HCT116 (cell line): ENCODE measurements at regions not wholly inside any gene's neighbourhood (a gene's known extent, or its start where the extent isn't known, plus 50 kb on each side); places are given as distances from the start of the nearest gene placed in this dataset.

Source experiments
- ATAC-seq: fragments of 200-7000 bp; cut with Tn5 transposase; 2 replicates; pipeline ENCODE4 v1.9.1; 2020; ENCODE audit warnings: mild to moderate bottlenecking, moderate library complexity
- BruUV-seq: library from RNA; stranded (reverse); fragments of 400-500 nt; replicated peaks from 2 replicates; lab custom pipeline; 2021; lab: Mats Ljungman, UMichigan
- CTCF ChIA-PET: fragments of 300-600 bp; sonication (Branson Sonifier 250); formaldehyde crosslinking; loops from one replicate; lab custom pipeline; 2021; ENCODE audit warnings: antibody characterized with exemption; lab: Charles Lee
- POLR2A ChIA-PET: fragments of 300-600, 350-600 bp; sonication (Branson Sonifier 250); formaldehyde crosslinking; loops from one replicate; lab custom pipeline; 2021; ENCODE audit warnings: antibody characterized with exemption; lab: Charles Lee
- RAD21 ChIA-PET, 2 experiments: fragments of 300-600 bp; sonication (Branson Sonifier 250); formaldehyde crosslinking; loops; one replicate each; lab custom pipeline; 2023; ENCODE audit warnings: low total read pairs in 2 of 2; ENCODE audit not compliant: uncharacterized antibody in 2 of 2, unreplicated experiment in 2 of 2, low non-redundant PET in 1 of 2; lab: Charles Lee
- DNase-seq: peaks from one replicate; pipeline ENCODE4 v3.0.0-alpha.2; 2010; ENCODE audit warnings: low read depth, low spot score
- H2AFZ ChIP-seq: fragments of 200-600 bp; shearing (Covaris generic), sonication (generic); 2 replicates; pipeline ENCODE4 v1.6.1; 2017; ENCODE audit warnings: low read depth, mixed run types, mixed read lengths, antibody characterized with exemption, low read length; ENCODE audit not compliant: poor library complexity, severe bottlenecking
- H3K27ac ChIP-seq: 2 replicates; pipeline ENCODE4 v1.5.1; 2012; ENCODE audit warnings: low read depth, low read length
- H3K27me3 ChIP-seq: fragments of 200-600 bp; sonication (generic); 2 replicates; pipeline ENCODE4 v1.6.1; 2016; ENCODE audit warnings: mixed run types, low read length, mixed read lengths; ENCODE audit not compliant: insufficient read depth
- H3K36me3 ChIP-seq, 2 experiments: fragments of 200-500 bp in 1 of 2; fragments of 200-600 bp in 1 of 2; sonication (Bioruptor generic) in 1 of 2; sonication (generic) in 1 of 2; 2 replicates each; pipeline versions ENCODE4 v1.5.1 to v1.6.1; 2014 to 2016; ENCODE audit warnings: low read length in 2 of 2, inconsistent platforms in 1 of 2, mixed read lengths in 1 of 2, mixed run types in 1 of 2; ENCODE audit not compliant: insufficient read depth in 2 of 2, control insufficient read depth in 1 of 2
- H3K4me1 ChIP-seq, 2 experiments: fragments of 200-600 bp in 1 of 2; sonication (generic) in 1 of 2; 2 replicates each; pipeline versions ENCODE4 v1.5.1 to v1.6.1; 2012 to 2017; ENCODE audit warnings: low read length in 2 of 2, inconsistent platforms in 1 of 2, mild to moderate bottlenecking in 1 of 2, mixed read lengths in 1 of 2, mixed run types in 1 of 2, moderate library complexity in 1 of 2; ENCODE audit not compliant: insufficient read depth in 2 of 2, control insufficient read depth in 1 of 2
- H3K4me2 ChIP-seq: fragments of 200-600 bp; sonication (generic); 2 replicates; pipeline ENCODE4 v1.6.1; 2017; ENCODE audit warnings: mixed run types, low read length, mixed read lengths
- H3K4me3 ChIP-seq, 2 experiments: fragments of 200-600 bp in 1 of 2; sonication (generic) in 1 of 2; replicated peaks in 1 of 2; 2 replicates each; pipeline ENCODE4 v1.5.1; 2011 to 2016; ENCODE audit warnings: low read length in 2 of 2, control low read depth in 1 of 2, low read depth in 1 of 2, mild to moderate bottlenecking in 1 of 2, mixed read lengths in 1 of 2, mixed run types in 1 of 2
- H3K79me2 ChIP-seq: fragments of 200-600 bp; sonication (generic); 2 replicates; pipeline ENCODE4 v1.6.1; 2017; ENCODE audit warnings: mild to moderate bottlenecking, mixed run types, low read length, moderate library complexity, mixed read lengths; ENCODE audit not compliant: insufficient read depth
- H3K9ac ChIP-seq: fragments of 200-600 bp; sonication (generic); 2 replicates; pipeline ENCODE4 v1.6.1; 2016; ENCODE audit warnings: low read length, mixed read lengths
- H3K9me2 ChIP-seq: fragments of 200-600 bp; sonication (generic), shearing (Covaris generic); 2 replicates; pipeline ENCODE4 v1.6.1; 2017; ENCODE audit warnings: mixed run types, mild to moderate bottlenecking, moderate library complexity; ENCODE audit not compliant: insufficient read depth
- H3K9me3 ChIP-seq, 2 experiments: fragments of 200-500 bp in 1 of 2; fragments of 200-600 bp in 1 of 2; sonication (Bioruptor generic) in 1 of 2; sonication (generic) in 1 of 2; 2 replicates each; pipeline ENCODE4 v1.6.1; 2014 to 2017; ENCODE audit warnings: low read length in 2 of 2, mixed read lengths in 2 of 2, inconsistent platforms in 1 of 2, low read depth in 1 of 2, mild to moderate bottlenecking in 1 of 2, mixed run types in 1 of 2, moderate library complexity in 1 of 2; ENCODE audit not compliant: control insufficient read depth in 1 of 2, insufficient read depth in 1 of 2
- H4K20me1 ChIP-seq: fragments of 200-600 bp; sonication (generic), shearing (Covaris generic); 2 replicates; pipeline ENCODE4 v1.6.1; 2017; ENCODE audit warnings: mixed run types, mild to moderate bottlenecking, moderate library complexity; ENCODE audit not compliant: insufficient read depth
- CEBPB ChIP-seq: IDR thresholded peaks from 2 replicates; pipeline ENCODE4 v1.6.1; 2012; ENCODE audit warnings: low read depth
- EGR1 ChIP-seq: IDR thresholded peaks from 2 replicates; pipeline ENCODE4 v1.6.1; 2012; ENCODE audit warnings: low read depth
- EZH2phosphoT487 ChIP-seq: fragments of 200-600 bp; IDR thresholded peaks from 2 replicates; pipeline ENCODE4 v1.6.1; 2018; ENCODE audit warnings: antibody characterized with exemption, borderline replicate concordance
- POLR2A ChIP-seq: IDR thresholded peaks from 2 replicates; pipeline ENCODE4 v1.7.0; 2011; ENCODE audit warnings: borderline replicate concordance; ENCODE audit not compliant: insufficient read depth, insufficient read length; ENCODE audit errors: extremely low read depth
- POLR2AphosphoS5 ChIP-seq: IDR thresholded peaks from 2 replicates; pipeline ENCODE4 v1.6.1; 2011; ENCODE audit warnings: mild to moderate bottlenecking, low read depth, low read length, moderate library complexity
- RAD21 ChIP-seq: IDR thresholded peaks from 2 replicates; pipeline ENCODE4 v1.6.1; 2012; ENCODE audit warnings: low read depth, mild to moderate bottlenecking
- SIN3A ChIP-seq: IDR thresholded peaks from 2 replicates; pipeline ENCODE4 v1.6.1; 2012; ENCODE audit warnings: low read depth
- SP1 ChIP-seq: IDR thresholded peaks from 2 replicates; pipeline ENCODE4 v1.6.1; 2012; ENCODE audit warnings: low read depth
- TCF7L2 ChIP-seq: IDR thresholded peaks from 2 replicates; pipeline ENCODE4 v1.7.0; 2011; ENCODE audit warnings: borderline replicate concordance, inconsistent platforms; ENCODE audit not compliant: insufficient read depth, insufficient read length; ENCODE audit errors: extremely low read depth
- ZFX ChIP-seq: fragments of 450-650 bp; IDR thresholded peaks from 2 replicates; pipeline ENCODE4 v1.6.1; 2017
- intact Hi-C: fragments of 100-400 bp; cut with micrococcal nuclease; formaldehyde crosslinking; loops from 2 replicates; pipeline ENCODE4 v1.10.0; 2022

DNA sequence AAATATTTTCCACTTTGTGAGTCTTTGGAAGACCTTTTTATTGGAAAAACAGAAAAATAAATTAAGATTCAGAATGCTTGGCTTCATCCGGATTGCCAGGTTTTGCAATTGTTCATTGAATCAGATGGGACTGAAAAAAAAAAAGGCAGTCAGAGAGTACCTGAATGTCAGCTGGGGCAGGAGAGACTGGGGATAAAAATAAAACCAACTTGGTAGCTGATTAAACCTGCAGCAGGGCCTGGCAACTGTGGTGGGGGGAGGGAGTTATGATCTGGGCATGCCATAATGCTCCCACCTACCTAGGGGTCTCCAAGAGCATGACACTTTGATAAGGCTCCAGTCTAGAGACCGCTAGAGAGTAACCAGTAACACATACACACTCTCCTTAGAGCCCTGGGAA, 454.4 kb downstream of the DTWD2 start:
- H3K79me2 ChIP-seq = no peaks in the 10 kb centered on the region
- ChIA-PET CTCF (no interaction called here), RAD21 (no interaction called here), POLR2A (no interaction called here)
- H3K9me3 ChIP-seq = no peaks in the 10 kb centered on the region
- H3K27me3 ChIP-seq = peaks cover 12% of the 10 kb centered on the region
- H3K27ac ChIP-seq = no peak overlapping the region
- H3K4me1 ChIP-seq = no peaks in the 10 kb centered on the region
- no peak overlapping the region for H3K4me2 ChIP-seq
- H2AFZ ChIP-seq = no peak overlapping the region
- H4K20me1 ChIP-seq = no peaks in the 10 kb centered on the region
- H3K9ac ChIP-seq = no peak overlapping the region
- TF ChIP-seq POLR2A (no peak), EGR1 (no peak), ZFX (no peak), POLR2AphosphoS5 (no peak), CEBPB (no peak), TCF7L2 (no peak), EZH2phosphoT487 (no peak), RAD21 (no peak), SP1 (no peak), SIN3A (no peak)
- no TSS peak for BruUV-seq
- intact Hi-C loops = no loop called here
- no peaks in the 10 kb centered on the region for H3K9me2 ChIP-seq
- H3K36me3 ChIP-seq = no peaks in the 10 kb centered on the region
- no peak for ATAC-seq
- H3K4me3 ChIP-seq = no peak overlapping the region
- no peak for DNase-seq

DNA sequence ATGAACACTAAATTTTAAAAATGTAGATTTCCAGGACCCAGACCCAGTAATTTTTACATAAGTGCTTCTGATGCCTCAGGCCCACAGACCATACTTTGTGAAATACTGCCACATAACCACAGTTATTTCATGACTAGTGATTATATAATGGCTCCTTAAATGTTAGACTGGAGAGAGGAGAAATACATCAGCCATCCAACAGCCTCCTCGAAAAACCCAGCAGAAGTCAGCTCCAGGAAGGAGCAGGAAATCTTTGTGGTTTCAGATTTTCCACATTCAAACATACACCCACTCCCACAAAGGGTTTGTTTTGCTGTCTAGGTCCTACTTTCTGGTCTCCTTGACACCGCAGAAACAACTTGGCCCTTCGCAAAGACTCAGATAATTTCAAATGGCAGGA, 455.2 kb downstream of the DTWD2 start:
- ChIA-PET CTCF (no interaction called here), RAD21 (no interaction called here), POLR2A (no interaction called here)
- no peaks in the 10 kb centered on the region for H3K9me2 ChIP-seq
- no peak overlapping the region for H3K4me3 ChIP-seq
- TF ChIP-seq TCF7L2 = no peak
- no peak for TF ChIP-seq CEBPB
- H3K36me3 ChIP-seq = no peaks in the 10 kb centered on the region
- DNase-seq (no peak), ATAC-seq (no peak)
- no peaks in the 10 kb centered on the region for H3K4me1 ChIP-seq
- no peaks in the 10 kb centered on the region for H3K9me3 ChIP-seq
- intact Hi-C loops = no loop called here
- no peak overlapping the region for H3K9ac ChIP-seq
- no peaks in the 10 kb centered on the region for H3K79me2 ChIP-seq
- H4K20me1 ChIP-seq = no peaks in the 10 kb centered on the region
- no peak overlapping the region for H3K27ac ChIP-seq
- H3K27me3 ChIP-seq = peaks cover 12% of the 10 kb centered on the region
- H2AFZ ChIP-seq = no peak overlapping the region
- no peak overlapping the region for H3K4me2 ChIP-seq
- BruUV-seq = no TSS peak
